ENCODE measurements at regions not wholly inside any gene's neighbourhood (a gene's known extent, or its start where the extent isn't known, plus 50 kb on each side); places are given as distances from the start of the nearest gene placed in this dataset.
A peak's percentile ranks its signal among the peaks of the same experiment; 100 is the strongest.

DNA sequence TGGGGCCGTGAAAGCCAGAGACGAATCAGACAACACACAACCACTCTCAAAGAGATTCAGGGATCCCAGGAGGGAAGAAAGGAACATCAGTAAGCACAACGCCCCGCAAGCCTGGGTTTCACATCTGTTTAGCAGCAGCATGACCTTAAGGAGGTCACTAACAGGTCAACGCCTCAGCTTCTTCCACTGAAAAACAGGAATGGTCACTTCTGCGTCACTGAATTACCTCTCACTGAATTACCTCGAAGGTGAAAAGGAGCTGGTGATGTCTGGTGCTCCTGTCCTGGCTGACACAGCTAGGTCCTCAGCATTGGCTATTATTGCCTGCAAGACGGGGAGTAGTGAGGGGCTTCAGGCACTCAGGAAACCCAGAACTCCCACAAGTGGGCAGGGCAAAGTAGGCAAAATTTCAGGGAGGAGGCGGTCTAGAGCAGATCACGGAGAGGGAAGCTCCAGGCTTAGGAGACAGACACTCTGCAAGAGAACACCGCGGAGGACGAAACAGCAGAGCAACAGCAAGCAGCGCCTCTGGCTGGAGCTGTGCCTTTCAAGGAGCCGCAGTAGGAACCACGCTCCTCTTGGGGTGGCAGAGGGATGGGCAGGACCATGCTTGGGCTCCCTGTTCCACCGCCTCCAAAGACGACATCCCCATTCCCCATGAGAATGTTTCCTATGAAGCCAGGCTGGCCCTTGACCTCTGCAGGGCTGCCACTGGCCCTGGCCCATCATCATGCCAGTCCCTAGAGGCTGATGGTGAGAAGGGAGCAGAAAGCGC lies 108.4 kb downstream of the SINHCAF start:
- DNase-seq = no peak

DNA sequence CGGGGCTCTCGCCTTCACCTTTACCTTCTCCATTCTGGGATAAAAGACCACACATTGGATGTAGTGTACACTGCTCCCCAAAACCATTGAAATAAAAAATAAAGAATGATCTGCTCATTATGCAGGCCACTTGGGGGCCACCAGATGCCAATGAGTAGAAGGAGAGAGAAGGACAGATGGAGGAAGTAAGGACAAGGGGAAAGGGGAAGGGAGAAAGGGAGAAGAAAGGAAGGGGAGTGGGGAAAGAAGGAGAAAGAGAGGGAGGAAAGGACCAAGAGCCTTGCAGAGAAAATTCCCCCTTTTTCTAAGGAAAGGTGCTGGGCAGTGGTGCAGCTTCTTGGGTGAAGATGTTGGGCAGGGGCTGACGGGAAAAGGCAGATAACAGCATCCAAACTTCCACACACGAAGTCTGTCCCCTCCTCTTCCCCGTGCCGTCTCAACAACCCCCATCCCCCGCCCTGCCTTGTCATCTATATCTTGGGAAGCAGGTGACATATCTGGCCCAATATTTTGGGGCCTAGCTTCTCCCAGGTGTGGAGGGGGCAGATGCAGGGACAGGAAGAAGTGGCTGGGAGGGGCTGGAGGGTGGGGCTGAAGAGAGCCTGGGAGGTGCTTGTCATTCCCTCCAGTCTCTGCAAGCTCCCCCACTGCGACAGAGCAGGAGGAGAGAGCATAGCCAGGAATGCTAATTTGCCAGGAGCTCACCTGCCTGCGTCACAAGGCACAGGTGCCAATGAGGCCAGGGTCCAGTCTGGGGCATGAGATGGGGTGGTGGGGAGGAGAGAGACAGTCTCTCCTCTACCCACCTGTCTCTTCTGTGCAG lies 107.5 kb downstream of the SINHCAF start:
- DNase-seq = peak; percentile 12

DNA sequence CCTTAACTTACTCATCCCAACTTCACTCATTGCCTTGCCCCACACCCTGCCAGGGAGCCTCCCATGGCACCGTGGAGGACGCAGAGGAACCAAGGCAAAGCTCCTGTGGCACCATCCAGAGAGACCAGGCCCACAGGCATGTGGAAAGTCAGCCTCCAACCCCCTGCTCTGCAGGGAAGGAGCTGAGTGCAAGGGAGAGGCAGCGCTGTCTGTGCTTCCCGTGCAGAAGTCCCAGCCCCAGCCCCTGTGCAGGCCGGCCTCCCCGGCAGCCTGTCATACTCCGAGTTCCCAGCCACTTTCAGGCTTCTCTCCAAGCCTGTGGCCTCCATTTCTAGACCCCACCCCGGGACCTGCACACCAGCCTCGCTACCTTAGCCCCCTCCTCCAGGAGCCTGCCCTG lies 106.4 kb downstream of the SINHCAF start:
- no peak for DNase-seq

DNA sequence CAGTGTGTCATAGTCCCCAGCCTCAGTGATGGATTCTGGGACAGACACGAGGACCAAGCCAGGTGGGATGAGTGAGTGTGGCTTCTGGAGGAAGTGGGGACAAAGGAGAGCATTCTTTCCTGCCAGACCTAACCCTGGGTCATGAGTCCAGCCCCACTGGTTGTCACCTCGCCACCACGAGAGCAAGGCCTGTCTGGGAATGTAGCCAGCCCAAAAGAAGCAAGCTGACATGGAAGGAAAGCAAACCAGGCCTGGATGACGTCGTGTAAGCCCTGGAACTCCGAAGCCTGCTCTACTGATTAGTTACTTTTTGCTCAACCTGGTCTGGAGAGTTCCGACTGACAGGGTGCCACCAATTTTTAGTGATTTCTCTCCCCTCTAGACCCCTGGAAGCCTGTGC lies 105.9 kb downstream of the SINHCAF start:
- no peak for DNase-seq

- no peak for DNase-seq
These were observed 105.1 kb downstream of the SINHCAF start for GRCh38 chr12:31220633-31221550.

GRCh38 chr12:31221551-31221945 lies 104.4 kb downstream of the SINHCAF start:
- DNase-seq = no peak

DNA sequence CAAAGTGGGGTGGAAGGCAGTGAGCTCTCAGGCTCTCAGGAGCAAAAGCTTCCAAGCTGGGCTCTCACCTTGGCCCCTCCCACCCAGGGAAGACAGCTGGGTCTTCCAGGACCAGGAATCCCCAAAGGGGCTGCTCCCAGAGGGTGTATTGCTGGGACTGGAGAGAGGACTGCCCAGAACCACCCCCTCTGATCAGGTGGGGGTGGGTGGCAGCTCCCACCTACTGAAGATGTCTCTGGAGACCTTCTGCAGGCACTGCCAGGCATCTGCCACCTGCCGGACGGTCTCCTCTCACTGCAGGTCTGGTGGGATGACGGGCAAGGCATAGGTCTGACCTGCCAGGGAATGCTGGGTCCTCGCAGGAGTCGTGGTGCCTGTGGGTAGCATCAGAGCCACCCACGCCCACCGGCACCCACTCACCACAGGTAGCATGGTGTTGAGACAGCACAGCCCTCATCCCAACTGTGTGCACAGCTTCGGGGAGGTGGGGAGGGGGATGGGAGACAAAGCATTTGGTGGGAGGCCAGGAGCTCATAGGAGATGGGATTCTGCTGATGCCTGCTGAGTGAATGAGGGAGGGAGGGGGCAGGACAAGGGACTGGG lies 103.2 kb downstream of the SINHCAF start:
- no peak for DNase-seq

DNA sequence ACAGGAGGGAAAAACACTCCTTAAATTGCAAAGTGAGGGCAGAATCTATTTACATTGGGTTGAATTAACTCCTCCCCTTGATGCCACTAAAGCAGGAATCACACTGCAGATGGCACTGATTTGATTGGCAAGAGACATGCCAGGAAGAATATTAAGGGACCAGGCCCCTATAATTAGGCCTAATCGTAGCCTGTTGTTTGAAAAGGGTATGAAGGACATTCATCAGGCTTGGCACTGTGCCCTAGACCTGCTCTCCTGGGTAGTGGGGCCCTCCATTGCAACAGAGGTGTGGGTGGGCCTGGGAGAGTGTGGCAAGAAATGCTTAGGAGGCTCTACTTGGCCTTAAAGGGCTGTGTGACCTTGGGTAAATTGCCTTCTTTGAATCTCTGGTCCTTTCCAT lies 102.3 kb downstream of the SINHCAF start:
- DNase-seq = peak; percentile 84

DNA sequence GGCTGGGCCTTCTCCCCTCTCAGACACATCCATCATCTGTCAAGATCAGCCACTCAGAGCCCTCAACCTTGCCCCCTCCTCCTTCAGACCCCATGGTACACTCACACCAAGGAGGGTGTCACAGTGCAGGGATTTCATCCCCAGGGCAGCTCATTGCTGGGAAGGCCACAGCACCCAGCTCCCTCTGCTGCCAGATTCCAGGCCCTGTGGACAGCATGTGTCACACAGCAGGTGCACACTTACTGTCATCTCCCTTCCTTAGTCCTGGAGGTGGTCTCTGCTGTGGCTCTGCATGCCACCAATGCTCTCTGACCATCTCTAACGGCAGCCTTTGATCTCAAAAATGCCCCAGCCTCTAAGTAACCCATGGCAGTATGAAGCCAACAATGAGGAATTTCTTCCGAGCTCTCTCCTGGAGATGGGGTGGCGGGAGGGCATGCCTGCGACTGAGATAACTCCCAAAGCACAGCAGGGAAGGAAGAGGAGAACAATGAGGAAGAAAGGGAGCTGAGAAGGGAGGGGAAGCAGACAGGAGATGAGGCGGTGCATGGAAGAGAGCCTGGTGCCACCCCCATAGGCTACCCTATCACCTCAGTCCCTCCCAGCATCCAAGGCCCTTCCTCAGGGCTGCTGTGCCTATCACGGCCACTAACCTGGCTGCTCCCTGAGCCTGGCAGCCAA lies 101.0 kb downstream of the SINHCAF start:
- no peak for DNase-seq

- DNase-seq = no peak
These were observed 100.1 kb downstream of the SINHCAF start for GRCh38 chr12:31225656-31226535.

DNA sequence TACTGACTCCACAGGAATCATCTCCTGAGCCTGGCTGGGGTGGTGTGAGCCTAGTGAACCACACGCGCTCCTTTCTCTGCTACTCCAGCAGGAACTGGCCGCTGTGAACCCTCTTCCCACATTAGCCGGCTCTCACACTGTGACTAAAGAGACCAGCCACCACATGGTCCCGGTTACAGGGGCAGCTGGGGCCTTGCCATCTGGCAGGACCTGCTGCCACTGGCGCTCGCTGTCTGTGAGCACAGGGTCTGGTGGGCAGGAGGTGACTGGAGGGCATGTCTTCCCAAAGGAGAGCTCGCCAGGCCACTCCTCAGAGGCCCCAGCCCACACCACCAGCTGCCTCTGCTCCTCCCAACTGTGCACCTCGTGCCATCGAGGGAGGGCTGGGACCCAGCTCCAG lies 99.3 kb downstream of the SINHCAF start:
- DNase-seq = no peak

GRCh38 chr12:31227401-31227981 lies 98.5 kb downstream of the SINHCAF start:
- DNase-seq = no peak

GRCh38 chr12:31228811-31229792 lies 96.8 kb downstream of the SINHCAF start:
- DNase-seq = no peak

DNA sequence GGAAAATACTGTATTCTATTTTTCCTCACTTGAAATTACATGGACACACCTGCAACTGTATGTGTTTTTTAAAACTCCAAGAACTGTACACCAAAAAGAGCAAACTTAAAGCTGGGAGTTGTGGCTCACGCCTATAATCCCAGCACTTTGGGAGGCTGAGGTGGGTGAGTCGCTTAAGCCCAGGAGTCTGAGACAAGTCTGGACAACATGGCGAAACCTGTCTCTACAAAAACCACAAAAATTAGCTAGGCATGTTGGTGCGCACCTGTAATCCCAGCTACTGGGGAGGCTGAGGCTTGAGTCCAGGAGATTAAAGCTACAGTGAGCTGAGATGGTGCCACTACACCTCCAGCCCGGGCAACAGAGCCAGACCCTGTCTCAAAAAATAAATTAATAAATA lies 95.9 kb downstream of the SINHCAF start:
- DNase-seq = no peak
